ENCODE measurements at regions not wholly inside any gene's neighbourhood (a gene's known extent, or its start where the extent isn't known, plus 50 kb on each side); places are given as distances from the start of the nearest gene placed in this dataset.

DNA sequence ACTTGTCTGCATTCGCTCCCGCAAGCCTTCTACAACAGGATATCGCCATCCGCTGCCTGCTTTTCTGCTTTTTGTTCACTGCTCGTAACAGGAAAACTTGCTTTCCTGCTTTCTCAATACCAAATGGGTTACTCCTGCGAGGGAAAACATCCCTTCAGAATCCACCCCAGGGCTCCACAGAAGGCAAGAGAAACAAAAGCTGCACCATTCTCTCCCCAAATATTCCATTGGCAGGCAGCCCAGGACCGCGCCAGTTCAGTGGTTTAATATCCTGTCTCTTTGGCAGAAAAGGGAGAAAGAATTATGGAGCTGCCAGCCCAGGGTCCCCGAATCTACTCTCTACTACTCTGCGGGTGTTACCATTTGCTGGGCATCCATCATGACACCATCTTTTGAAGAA lies 84.7 kb upstream of the DOCK9 start:
- Histone ChIP-seq H3K9me3 (ENCODE audit: control insufficient read depth, insufficient read depth, low read length) (no peaks in the 10 kb centered on the region), H3K36me3 (ENCODE audit: control insufficient read depth, insufficient read depth, low read length) (no peaks in the 10 kb centered on the region), H3K4me1 (ENCODE audit: control insufficient read depth, insufficient read depth, low read length) (peaks cover 5% of the 10 kb centered on the region), H3K4me3 (ENCODE audit: low read depth, low read length) (no peak overlapping the region), H3K27ac (ENCODE audit: low read depth, low read length) (peak overlapping the region; percentile 22), H3K27me3 (ENCODE audit: control insufficient read depth, insufficient read depth, low read length) (no peaks in the 10 kb centered on the region)
- peak in 3 of 6 donors; percentile 17 to 84 (median 80) for DNase-seq (ENCODE audit: low read depth in 4 of 6, low spot score in 6 of 6)
- 20% methylated on average over 8 of the region's 10 CpGs for WGBS (ENCODE audit: insufficient coverage)

- H3K4me3 ChIP-seq (ENCODE audit: low read depth, low read length): no peak overlapping the region
- no peak for DNase-seq (ENCODE audit: low read depth in 4 of 6, low spot score in 6 of 6)
- H3K27me3 ChIP-seq (ENCODE audit: control insufficient read depth, insufficient read depth, low read length): no peaks in the 10 kb centered on the region
- H3K9me3 ChIP-seq (ENCODE audit: control insufficient read depth, insufficient read depth, low read length): no peaks in the 10 kb centered on the region
- H3K4me1 ChIP-seq (ENCODE audit: control insufficient read depth, insufficient read depth, low read length): peaks cover 5% of the 10 kb centered on the region
- WGBS (ENCODE audit: insufficient coverage): 75% methylated on average over 8 of the region's 8 CpGs
- no peaks in the 10 kb centered on the region for H3K36me3 ChIP-seq (ENCODE audit: control insufficient read depth, insufficient read depth, low read length)
- H3K27ac ChIP-seq (ENCODE audit: low read depth, low read length): peak overlapping the region; percentile 22
Measured at GRCh38 chr13:99063178-99063577, 85.3 kb upstream of the DOCK9 start.

DNA sequence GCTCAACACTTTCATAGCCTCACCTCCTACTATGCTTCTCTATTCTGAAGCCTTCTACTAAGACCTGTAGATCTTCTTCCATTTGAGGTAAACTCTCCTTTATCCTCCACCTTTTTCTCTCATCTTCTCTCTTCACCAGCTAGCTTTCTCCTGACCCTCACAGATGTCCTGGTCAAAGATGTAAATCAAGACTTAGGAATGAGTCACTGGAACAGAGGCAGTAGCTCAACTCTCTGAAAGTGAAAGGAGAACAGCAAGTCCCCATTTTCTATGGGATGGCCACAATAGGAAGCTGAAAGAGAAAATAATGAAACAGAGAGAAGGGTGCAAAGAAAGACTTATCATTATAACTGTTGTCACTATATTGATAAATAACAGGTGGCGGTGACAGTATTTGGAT lies 86.1 kb upstream of the DOCK9 start:
- no peak for DNase-seq (ENCODE audit: low read depth in 4 of 6, low spot score in 6 of 6)
- no peak overlapping the region for H3K4me3 ChIP-seq (ENCODE audit: low read depth, low read length)
- no peaks in the 10 kb centered on the region for H3K36me3 ChIP-seq (ENCODE audit: control insufficient read depth, insufficient read depth, low read length)
- H3K27me3 ChIP-seq (ENCODE audit: control insufficient read depth, insufficient read depth, low read length): no peaks in the 10 kb centered on the region
- no CpG with 5 or more reads among the region's 1 CpG for WGBS (ENCODE audit: insufficient coverage)
- H3K9me3 ChIP-seq (ENCODE audit: control insufficient read depth, insufficient read depth, low read length): no peaks in the 10 kb centered on the region
- no peak overlapping the region for H3K27ac ChIP-seq (ENCODE audit: low read depth, low read length)
- peaks cover 5% of the 10 kb centered on the region for H3K4me1 ChIP-seq (ENCODE audit: control insufficient read depth, insufficient read depth, low read length)

DNA sequence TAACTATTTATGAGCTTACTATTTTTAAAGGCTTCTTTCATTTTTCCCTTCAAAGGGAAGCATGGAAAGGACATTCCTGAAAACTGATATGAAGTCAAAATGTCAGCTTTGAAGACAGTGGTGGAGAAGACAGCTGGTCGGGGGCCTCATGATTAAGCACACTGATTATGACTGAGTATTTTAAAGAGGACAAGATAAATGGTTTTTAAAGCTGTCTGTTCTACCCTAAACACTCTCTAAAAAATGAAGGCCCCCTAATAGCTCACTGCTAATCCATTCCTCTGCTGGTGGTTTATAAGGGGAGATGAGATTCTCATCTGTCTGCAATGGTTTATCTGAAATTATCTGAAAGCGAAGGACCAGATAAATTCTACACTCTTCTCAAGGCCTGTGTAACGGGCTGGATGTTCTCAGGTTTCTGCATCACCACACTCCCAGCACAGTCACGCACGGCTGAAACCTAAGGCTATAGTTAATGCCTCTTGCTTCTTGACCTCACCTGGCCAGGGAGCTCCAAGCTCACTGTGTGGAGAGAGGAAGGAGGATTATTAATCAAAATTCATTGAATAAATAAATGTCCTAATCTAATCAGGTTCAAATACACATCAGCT lies 86.9 kb upstream of the DOCK9 start:
- WGBS (ENCODE audit: insufficient coverage): no CpG with 5 or more reads among the region's 5 CpGs
- H3K4me1 ChIP-seq (ENCODE audit: control insufficient read depth, insufficient read depth, low read length): peaks cover 5% of the 10 kb centered on the region

GRCh38 chr13:99065235-99066015 lies 87.6 kb upstream of the DOCK9 start:
- Histone ChIP-seq H3K9me3 (ENCODE audit: control insufficient read depth, insufficient read depth, low read length) (no peaks in the 10 kb centered on the region), H3K27ac (ENCODE audit: low read depth, low read length) (no peak overlapping the region), H3K36me3 (ENCODE audit: control insufficient read depth, insufficient read depth, low read length) (no peaks in the 10 kb centered on the region), H3K4me3 (ENCODE audit: low read depth, low read length) (no peak overlapping the region), H3K4me1 (ENCODE audit: control insufficient read depth, insufficient read depth, low read length) (peaks cover 5% of the 10 kb centered on the region), H3K27me3 (ENCODE audit: control insufficient read depth, insufficient read depth, low read length) (no peaks in the 10 kb centered on the region)
- 85% methylated on average over 5 of the region's 7 CpGs for WGBS (ENCODE audit: insufficient coverage)
- peak in 1 of 6 donors; percentile 46 for DNase-seq (ENCODE audit: low read depth in 4 of 6, low spot score in 6 of 6)

More for the DNA sequence above, 86.9 kb upstream of the DOCK9 start:
- no peaks in the 10 kb centered on the region for H3K36me3 ChIP-seq (ENCODE audit: control insufficient read depth, insufficient read depth, low read length)
- DNase-seq (ENCODE audit: low read depth in 4 of 6, low spot score in 6 of 6): no peak
- no peak overlapping the region for H3K4me3 ChIP-seq (ENCODE audit: low read depth, low read length)
- no peak overlapping the region for H3K27ac ChIP-seq (ENCODE audit: low read depth, low read length)
- no peaks in the 10 kb centered on the region for H3K9me3 ChIP-seq (ENCODE audit: control insufficient read depth, insufficient read depth, low read length)
- no peaks in the 10 kb centered on the region for H3K27me3 ChIP-seq (ENCODE audit: control insufficient read depth, insufficient read depth, low read length)

DNA sequence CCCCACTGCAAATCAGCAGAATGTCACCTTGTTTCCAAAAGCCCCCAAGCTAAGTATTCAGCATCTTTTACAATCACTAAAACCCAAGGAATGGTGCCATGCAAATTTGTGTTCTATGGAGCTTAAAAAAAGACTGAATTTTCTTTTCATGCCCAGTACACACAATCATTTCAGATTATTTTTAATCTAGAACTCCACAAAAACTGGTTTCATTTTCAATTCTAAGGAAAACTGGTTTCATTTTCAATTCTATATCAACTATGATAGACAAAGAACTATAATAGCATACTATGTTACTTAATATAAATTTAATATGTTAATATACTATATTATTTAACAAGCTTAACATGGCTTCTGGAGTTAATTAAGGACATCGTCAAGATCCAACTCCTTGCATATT lies 88.4 kb upstream of the DOCK9 start:
- Histone ChIP-seq H3K4me1 (ENCODE audit: control insufficient read depth, insufficient read depth, low read length) (peaks cover 5% of the 10 kb centered on the region), H3K27ac (ENCODE audit: low read depth, low read length) (no peak overlapping the region), H3K9me3 (ENCODE audit: control insufficient read depth, insufficient read depth, low read length) (no peaks in the 10 kb centered on the region), H3K4me3 (ENCODE audit: low read depth, low read length) (no peak overlapping the region), H3K36me3 (ENCODE audit: control insufficient read depth, insufficient read depth, low read length) (no peaks in the 10 kb centered on the region), H3K27me3 (ENCODE audit: control insufficient read depth, insufficient read depth, low read length) (no peaks in the 10 kb centered on the region)
- DNase-seq (ENCODE audit: low read depth in 4 of 6, low spot score in 6 of 6): no peak
- WGBS (ENCODE audit: insufficient coverage): no CpG with 5 or more reads among the region's 1 CpG

DNA sequence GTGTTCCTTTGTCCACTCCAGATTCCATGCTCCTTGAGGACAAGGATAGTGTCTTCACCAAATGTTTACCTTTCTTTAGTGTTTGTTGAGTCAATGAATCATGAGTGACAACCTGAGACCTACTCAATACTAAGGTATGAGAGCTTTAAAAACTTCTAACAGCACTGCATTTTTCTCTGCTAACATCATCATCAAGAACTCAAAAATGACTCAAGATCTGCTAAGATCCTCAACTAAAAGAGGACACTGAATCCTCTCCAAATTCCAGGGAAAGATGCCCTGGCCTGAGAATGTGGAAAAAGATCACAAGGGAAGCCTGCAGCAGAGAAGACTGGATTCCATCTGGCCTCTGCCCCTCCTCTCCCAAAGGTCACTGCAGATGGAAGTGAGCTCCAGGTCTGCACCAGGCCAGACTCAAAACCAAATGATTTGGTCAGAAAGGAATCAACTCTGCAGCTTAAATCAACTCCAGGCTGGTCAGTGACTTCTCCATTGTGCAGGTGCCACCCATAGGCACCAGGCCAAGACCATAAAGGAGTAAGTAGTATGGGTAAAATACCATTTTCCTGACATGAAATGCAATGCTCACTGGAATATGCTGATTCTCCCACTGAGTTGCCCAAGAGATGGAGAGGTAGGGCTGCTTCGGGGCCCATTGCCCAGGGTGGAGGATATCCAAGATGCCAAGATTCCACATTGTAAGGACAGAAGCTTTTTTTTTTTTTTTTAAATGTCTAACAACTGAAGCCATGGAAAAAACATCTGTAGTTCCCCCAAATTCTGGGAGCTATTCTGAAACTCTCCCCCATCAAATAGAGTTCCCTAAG lies 89.5 kb upstream of the DOCK9 start:
- whole genome bisulfite sequencing (ENCODE audit: insufficient coverage): no CpG with 5 or more reads among the region's 1 CpG
- DNase-seq (ENCODE audit: low read depth in 4 of 6, low spot score in 6 of 6): no peak
- no peak overlapping the region for H3K27ac ChIP-seq (ENCODE audit: low read depth, low read length)
- H3K9me3 ChIP-seq (ENCODE audit: control insufficient read depth, insufficient read depth, low read length): no peaks in the 10 kb centered on the region
- no peak overlapping the region for H3K4me3 ChIP-seq (ENCODE audit: low read depth, low read length)
- no peaks in the 10 kb centered on the region for H3K36me3 ChIP-seq (ENCODE audit: control insufficient read depth, insufficient read depth, low read length)
- H3K4me1 ChIP-seq (ENCODE audit: control insufficient read depth, insufficient read depth, low read length): peaks cover 4% of the 10 kb centered on the region
- H3K27me3 ChIP-seq (ENCODE audit: control insufficient read depth, insufficient read depth, low read length): no peaks in the 10 kb centered on the region

DNA sequence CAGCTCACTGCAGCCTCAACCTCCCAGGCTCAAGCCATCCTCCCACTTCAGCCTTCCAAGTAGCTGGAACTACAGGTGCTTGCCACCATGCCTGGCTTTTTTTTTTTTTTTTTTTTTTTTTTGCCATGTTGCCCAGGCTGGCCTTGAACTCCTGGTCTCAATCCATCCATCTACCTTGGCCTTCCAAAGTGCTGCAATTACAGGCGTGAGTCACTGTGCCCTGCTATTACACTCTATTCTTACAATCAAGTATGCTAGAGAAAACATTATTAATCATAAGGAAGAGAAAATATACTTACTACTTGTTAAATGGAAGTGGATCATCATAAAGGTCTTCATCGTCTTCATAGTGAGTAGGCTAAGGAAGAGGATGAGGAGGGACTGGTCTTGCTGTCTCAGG lies 93.3 kb upstream of the DOCK9 start:
- H3K9me3 ChIP-seq (ENCODE audit: control insufficient read depth, insufficient read depth, low read length): peaks cover 2% of the 10 kb centered on the region
- H3K36me3 ChIP-seq (ENCODE audit: control insufficient read depth, insufficient read depth, low read length): no peaks in the 10 kb centered on the region
- DNase-seq (ENCODE audit: low read depth in 4 of 6, low spot score in 6 of 6): no peak
- no peak overlapping the region for H3K4me3 ChIP-seq (ENCODE audit: low read depth, low read length)
- H3K4me1 ChIP-seq (ENCODE audit: control insufficient read depth, insufficient read depth, low read length): no peaks in the 10 kb centered on the region
- 100% methylated on average over 1 of the region's 2 CpGs for WGBS (ENCODE audit: insufficient coverage)
- no peak overlapping the region for H3K27ac ChIP-seq (ENCODE audit: low read depth, low read length)
- H3K27me3 ChIP-seq (ENCODE audit: control insufficient read depth, insufficient read depth, low read length): no peaks in the 10 kb centered on the region

DNA sequence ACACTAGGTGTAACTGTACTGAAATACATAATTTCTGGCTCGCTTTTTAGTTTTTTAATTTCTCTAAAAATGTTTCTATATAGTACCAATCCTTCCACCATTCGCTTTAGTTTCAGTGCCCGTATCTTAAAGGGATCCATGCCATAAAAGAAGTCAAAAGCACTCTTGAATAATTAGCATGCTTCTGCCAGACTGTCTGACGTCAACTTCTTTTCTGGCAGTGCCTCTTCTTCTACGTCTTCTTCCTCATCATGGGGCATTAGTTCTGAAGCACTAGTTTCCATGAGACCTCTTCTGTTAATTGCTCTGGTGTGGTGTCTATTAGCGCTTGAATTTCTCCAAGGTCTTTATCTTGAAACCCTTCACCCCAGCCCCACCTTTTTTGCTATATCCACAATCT lies 93.8 kb upstream of the DOCK9 start:
- H3K27ac ChIP-seq (ENCODE audit: low read depth, low read length): no peak overlapping the region
- H3K9me3 ChIP-seq (ENCODE audit: control insufficient read depth, insufficient read depth, low read length): peaks cover 2% of the 10 kb centered on the region
- no peak overlapping the region for H3K4me3 ChIP-seq (ENCODE audit: low read depth, low read length)
- H3K4me1 ChIP-seq (ENCODE audit: control insufficient read depth, insufficient read depth, low read length): no peaks in the 10 kb centered on the region
- no peaks in the 10 kb centered on the region for H3K36me3 ChIP-seq (ENCODE audit: control insufficient read depth, insufficient read depth, low read length)
- 59% methylated on average over 3 of the region's 6 CpGs for WGBS (ENCODE audit: insufficient coverage)
- H3K27me3 ChIP-seq (ENCODE audit: control insufficient read depth, insufficient read depth, low read length): no peaks in the 10 kb centered on the region
- DNase-seq (ENCODE audit: low read depth in 4 of 6, low spot score in 6 of 6): no peak
